HEK293T (cell line): ENCODE measurements at regions not wholly inside any gene's neighbourhood (a gene's known extent, or its start where the extent isn't known, plus 50 kb on each side); places are given as distances from the start of the nearest gene placed in this dataset.

Experiments used
- ARNT ChIP-seq: fragments of 450-650 bp; IDR thresholded peaks from 2 replicates; pipeline ENCODE4 v1.6.1; 2017; ENCODE audit warnings: mild to moderate bottlenecking
- BHLHE40 ChIP-seq: fragments of 450-650 bp; IDR thresholded peaks from 2 replicates; pipeline ENCODE4 v1.6.1; 2016; ENCODE audit warnings: mild to moderate bottlenecking, moderate library complexity, borderline replicate concordance
- ELF4 ChIP-seq: fragments of 450-650 bp; IDR thresholded peaks from 2 replicates; pipeline ENCODE4 v1.6.1; 2017; ENCODE audit warnings: antibody characterized with exemption
- FOXA1 ChIP-seq: fragments of 450-650 bp; IDR thresholded peaks from 2 replicates; pipeline ENCODE4 v1.6.1; 2016; ENCODE audit warnings: mild to moderate bottlenecking
- FOXK2 ChIP-seq: fragments of 450-650 bp; IDR thresholded peaks from 2 replicates; pipeline ENCODE4 v1.6.1; 2016; ENCODE audit warnings: mild to moderate bottlenecking
- FOXM1 ChIP-seq: fragments of 450-650 bp; IDR thresholded peaks from 2 replicates; pipeline ENCODE4 v1.6.1; 2017; ENCODE audit warnings: mild to moderate bottlenecking, borderline replicate concordance
- NFRKB ChIP-seq: fragments of 450-650 bp; IDR thresholded peaks from 2 replicates; pipeline ENCODE4 v1.6.1; 2016; ENCODE audit warnings: mild to moderate bottlenecking, moderate library complexity
- SP1 ChIP-seq: fragments of 450-650 bp; IDR thresholded peaks from 2 replicates; pipeline ENCODE4 v1.6.1; 2017
- SUZ12 ChIP-seq: fragments of 450-650 bp; IDR thresholded peaks from 2 replicates; pipeline ENCODE4 v1.6.1; 2016; ENCODE audit warnings: mild to moderate bottlenecking
- TARDBP ChIP-seq: fragments of 450-650 bp; IDR thresholded peaks from 2 replicates; pipeline ENCODE4 v1.6.1; 2016

- TF ChIP-seq TARDBP, result no peak
- no peak for TF ChIP-seq BHLHE40
- TF ChIP-seq FOXM1, result no peak
- TF ChIP-seq FOXA1, result no peak
- TF ChIP-seq SP1, result no peak
- no peak for TF ChIP-seq ARNT
- TF ChIP-seq FOXK2, result no peak
- no peak for TF ChIP-seq SUZ12
- TF ChIP-seq ELF4, result no peak
- no peak for TF ChIP-seq NFRKB
Measured at GRCh38 chr6:113642001-113642713, 215.0 kb upstream of the MARCKS start.
